ENCODE measurements at regions not wholly inside any gene's neighbourhood (a gene's known extent, or its start where the extent isn't known, plus 50 kb on each side); places are given as distances from the start of the nearest gene placed in this dataset.

- TF ChIP-seq, protein P1, sequence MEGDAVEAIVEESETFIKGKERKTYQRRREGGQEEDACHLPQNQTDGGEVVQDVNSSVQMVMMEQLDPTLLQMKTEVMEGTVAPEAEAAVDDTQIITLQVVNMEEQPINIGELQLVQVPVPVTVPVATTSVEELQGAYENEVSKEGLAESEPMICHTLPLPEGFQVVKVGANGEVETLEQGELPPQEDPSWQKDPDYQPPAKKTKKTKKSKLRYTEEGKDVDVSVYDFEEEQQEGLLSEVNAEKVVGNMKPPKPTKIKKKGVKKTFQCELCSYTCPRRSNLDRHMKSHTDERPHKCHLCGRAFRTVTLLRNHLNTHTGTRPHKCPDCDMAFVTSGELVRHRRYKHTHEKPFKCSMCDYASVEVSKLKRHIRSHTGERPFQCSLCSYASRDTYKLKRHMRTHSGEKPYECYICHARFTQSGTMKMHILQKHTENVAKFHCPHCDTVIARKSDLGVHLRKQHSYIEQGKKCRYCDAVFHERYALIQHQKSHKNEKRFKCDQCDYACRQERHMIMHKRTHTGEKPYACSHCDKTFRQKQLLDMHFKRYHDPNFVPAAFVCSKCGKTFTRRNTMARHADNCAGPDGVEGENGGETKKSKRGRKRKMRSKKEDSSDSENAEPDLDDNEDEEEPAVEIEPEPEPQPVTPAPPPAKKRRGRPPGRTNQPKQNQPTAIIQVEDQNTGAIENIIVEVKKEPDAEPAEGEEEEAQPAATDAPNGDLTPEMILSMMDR (IDR thresholded peaks at IDR 0.05; ENCODE audit: low read depth, low read length), result no peak
- no peak for DNase-seq (ENCODE audit: extremely low read depth, low read depth)
These were observed 49.8 kb upstream of the ADTRP start for GRCh38 chr6:11828262-11828870.
